ENCODE measurements at regions not wholly inside any gene's neighbourhood (a gene's known extent, or its start where the extent isn't known, plus 50 kb on each side); places are given as distances from the start of the nearest gene placed in this dataset.

DNA sequence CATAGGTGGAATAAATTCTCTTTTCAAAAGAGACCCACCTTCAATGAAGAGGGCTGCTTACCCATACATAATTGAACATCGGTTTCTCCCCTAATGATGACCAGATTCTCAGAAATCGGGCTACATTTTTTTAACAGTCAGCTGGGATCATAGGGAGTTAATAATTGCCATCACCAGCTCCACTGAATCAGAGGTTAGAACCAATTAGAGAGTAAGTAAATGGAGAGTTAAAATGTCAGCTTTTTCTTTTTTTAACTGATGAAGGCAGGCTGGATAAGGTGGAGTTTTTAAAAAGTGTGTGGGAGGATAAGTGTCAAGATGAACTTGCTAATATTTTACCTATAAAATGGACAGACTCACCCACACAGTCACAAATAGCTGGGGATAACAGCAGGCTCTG lies 584.5 kb upstream of the NR3C2 start:
- H3K79me2 ChIP-seq (ENCODE audit: control insufficient read depth, insufficient read depth, low read length), result no peaks in the 10 kb centered on the region
- H3K9ac ChIP-seq (ENCODE audit: control insufficient read depth, extremely low read depth, insufficient read depth, low read length), result no peak overlapping the region
- H3K27ac ChIP-seq (ENCODE audit: control insufficient read depth, insufficient read depth, low read length), result no peak overlapping the region
- H3K27me3 ChIP-seq (ENCODE audit: control insufficient read depth, extremely low read depth, insufficient read depth, low read length), result no peaks in the 10 kb centered on the region
- dilution Hi-C loops (cut with MboI; ENCODE audit: extremely low pct_ligation_motif_present, low sequenced_read_pairs), result no loop called here
- no peak for FAIRE-seq
- no peak for DNase-seq (ENCODE audit: low read depth, low spot score)
- no peak overlapping the region for H3K4me2 ChIP-seq (ENCODE audit: control insufficient read depth, extremely low read depth, insufficient read depth, low read depth, low read length)
- no peaks in the 10 kb centered on the region for H3K9me3 ChIP-seq (ENCODE audit: control insufficient read depth, low read depth, low read length)
- H4K20me1 ChIP-seq (ENCODE audit: control insufficient read depth, extremely low read depth, insufficient read depth, low read length), result no peaks in the 10 kb centered on the region
- TF ChIP-seq, protein P1, sequence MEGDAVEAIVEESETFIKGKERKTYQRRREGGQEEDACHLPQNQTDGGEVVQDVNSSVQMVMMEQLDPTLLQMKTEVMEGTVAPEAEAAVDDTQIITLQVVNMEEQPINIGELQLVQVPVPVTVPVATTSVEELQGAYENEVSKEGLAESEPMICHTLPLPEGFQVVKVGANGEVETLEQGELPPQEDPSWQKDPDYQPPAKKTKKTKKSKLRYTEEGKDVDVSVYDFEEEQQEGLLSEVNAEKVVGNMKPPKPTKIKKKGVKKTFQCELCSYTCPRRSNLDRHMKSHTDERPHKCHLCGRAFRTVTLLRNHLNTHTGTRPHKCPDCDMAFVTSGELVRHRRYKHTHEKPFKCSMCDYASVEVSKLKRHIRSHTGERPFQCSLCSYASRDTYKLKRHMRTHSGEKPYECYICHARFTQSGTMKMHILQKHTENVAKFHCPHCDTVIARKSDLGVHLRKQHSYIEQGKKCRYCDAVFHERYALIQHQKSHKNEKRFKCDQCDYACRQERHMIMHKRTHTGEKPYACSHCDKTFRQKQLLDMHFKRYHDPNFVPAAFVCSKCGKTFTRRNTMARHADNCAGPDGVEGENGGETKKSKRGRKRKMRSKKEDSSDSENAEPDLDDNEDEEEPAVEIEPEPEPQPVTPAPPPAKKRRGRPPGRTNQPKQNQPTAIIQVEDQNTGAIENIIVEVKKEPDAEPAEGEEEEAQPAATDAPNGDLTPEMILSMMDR (optimal IDR thresholded peaks at IDR 0.05 in 1 of 3, IDR thresholded peaks at IDR 0.05 in 1 of 3, conservative IDR thresholded peaks at IDR 0.05 in 1 of 3; ENCODE audit: extremely low read depth in 1 of 3, insufficient read depth in 2 of 3, low read length in 3 of 3), result no peak
- TF ChIP-seq EZH2 (IDR thresholded peaks at IDR 0.05; ENCODE audit: low read length), result no peak
- no peak overlapping the region for H3K4me3 ChIP-seq (ENCODE audit: control insufficient read depth in 2 of 3, extremely low read depth in 1 of 3, insufficient read depth in 2 of 3, low read depth in 1 of 3, low read length in 3 of 3)
- H3K4me1 ChIP-seq (ENCODE audit: control insufficient read depth, extremely low read depth, insufficient read depth, low read length), result no peaks in the 10 kb centered on the region
- H2AFZ ChIP-seq (ENCODE audit: control insufficient read depth, low read length), result no peak overlapping the region
- no peaks in the 10 kb centered on the region for H3K9me1 ChIP-seq (ENCODE audit: control insufficient read depth, extremely low read depth, insufficient read depth, low read length)
- no peaks in the 10 kb centered on the region for H3K36me3 ChIP-seq (ENCODE audit: control insufficient read depth in 2 of 2, extremely low read depth in 1 of 2, insufficient read depth in 2 of 2, low read length in 2 of 2)

DNA sequence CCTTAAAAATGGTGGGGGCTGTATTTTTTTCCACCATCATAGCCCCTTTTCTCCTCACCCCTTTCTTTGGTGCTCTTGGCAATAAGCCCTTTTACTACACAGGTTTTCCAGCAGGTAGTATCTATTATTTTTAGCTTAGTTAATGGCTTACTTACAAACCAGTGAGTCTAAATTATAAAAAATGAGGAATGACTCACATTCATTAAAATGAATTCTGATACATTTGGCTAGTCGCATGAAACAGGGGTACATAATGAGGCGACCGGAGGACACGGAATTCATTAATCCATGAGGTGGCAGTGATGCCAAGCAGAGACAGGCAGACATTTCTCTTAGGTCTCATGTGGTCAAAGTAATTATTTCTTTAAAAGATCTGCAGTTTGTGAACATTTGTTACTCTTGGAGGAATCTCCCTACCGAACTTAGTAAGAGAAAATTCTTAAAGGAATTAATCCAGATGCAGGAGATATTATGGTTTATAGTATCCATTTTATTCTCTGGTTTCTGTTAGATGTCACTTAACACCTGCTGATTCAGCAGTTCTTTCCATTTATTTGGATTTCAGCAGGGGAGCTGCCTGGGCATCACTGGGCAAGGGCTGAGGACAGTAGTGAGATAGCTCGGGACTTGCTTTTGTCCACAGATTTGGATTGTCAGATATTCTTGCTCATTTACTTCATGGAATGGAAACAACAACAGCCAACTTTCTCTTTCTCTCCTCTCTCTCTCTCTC lies 575.0 kb upstream of the NR3C2 start:
- Histone ChIP-seq H2AFZ (ENCODE audit: control insufficient read depth, low read length) (no peak overlapping the region), H3K36me3 (ENCODE audit: control insufficient read depth in 2 of 2, extremely low read depth in 1 of 2, insufficient read depth in 2 of 2, low read length in 2 of 2) (no peaks in the 10 kb centered on the region), H3K27ac (ENCODE audit: control insufficient read depth, insufficient read depth, low read length) (no peak overlapping the region), H3K4me3 (ENCODE audit: control insufficient read depth in 2 of 3, extremely low read depth in 1 of 3, insufficient read depth in 2 of 3, low read depth in 1 of 3, low read length in 3 of 3) (no peak overlapping the region), H4K20me1 (ENCODE audit: control insufficient read depth, extremely low read depth, insufficient read depth, low read length) (no peaks in the 10 kb centered on the region), H3K4me1 (ENCODE audit: control insufficient read depth, extremely low read depth, insufficient read depth, low read length) (no peaks in the 10 kb centered on the region), H3K27me3 (ENCODE audit: control insufficient read depth, extremely low read depth, insufficient read depth, low read length) (no peaks in the 10 kb centered on the region), H3K79me2 (ENCODE audit: control insufficient read depth, insufficient read depth, low read length) (no peaks in the 10 kb centered on the region), H3K9me1 (ENCODE audit: control insufficient read depth, extremely low read depth, insufficient read depth, low read length) (no peaks in the 10 kb centered on the region), H3K9me3 (ENCODE audit: control insufficient read depth, low read depth, low read length) (no peaks in the 10 kb centered on the region), H3K4me2 (ENCODE audit: control insufficient read depth, extremely low read depth, insufficient read depth, low read depth, low read length) (no peak overlapping the region), H3K9ac (ENCODE audit: control insufficient read depth, extremely low read depth, insufficient read depth, low read length) (no peak overlapping the region)
- no peak for DNase-seq (ENCODE audit: low read depth, low spot score)
- FAIRE-seq, result no peak
- dilution Hi-C loops (cut with MboI; ENCODE audit: extremely low pct_ligation_motif_present, low sequenced_read_pairs), result no loop called here
- TF ChIP-seq, protein P1 (optimal IDR thresholded peaks at IDR 0.05 in 1 of 3, IDR thresholded peaks at IDR 0.05 in 1 of 3, conservative IDR thresholded peaks at IDR 0.05 in 1 of 3; ENCODE audit: extremely low read depth in 1 of 3, insufficient read depth in 2 of 3, low read length in 3 of 3), result no peak
- no peak for TF ChIP-seq EZH2 (IDR thresholded peaks at IDR 0.05; ENCODE audit: low read length)
